Fibroblast of skin of abdomen (primary cell): ENCODE measurements at regions not wholly inside any gene's neighbourhood (a gene's known extent, or its start where the extent isn't known, plus 50 kb on each side); places are given as distances from the start of the nearest gene placed in this dataset.
A peak's percentile ranks its signal among the peaks of the same experiment; 100 is the strongest.

Experiments used
- DNase-seq: peaks from one replicate; pipeline ENCODE4 v3.0.0-alpha.2; 2013

DNA sequence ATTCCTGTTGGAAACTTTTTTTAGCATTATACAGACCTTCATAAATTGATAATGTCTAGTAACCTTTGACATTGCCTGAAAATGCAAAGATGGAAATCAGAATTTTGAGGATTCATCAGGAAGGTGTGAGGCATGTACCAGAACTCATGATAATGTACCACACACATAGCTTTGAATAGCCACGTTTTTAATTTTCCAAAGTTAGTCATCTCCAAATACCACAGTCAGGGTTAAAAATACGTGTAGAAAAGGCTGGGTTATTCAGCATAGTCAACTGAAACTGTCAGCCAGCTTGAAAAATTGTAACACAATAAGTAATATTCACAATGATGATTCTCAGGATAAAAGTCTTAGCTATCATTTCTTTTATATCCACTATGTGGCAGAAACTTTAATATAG, 102.0 kb upstream of the THRB start:
- no peak for DNase-seq

GRCh38 chr3:24598695-24599470, 104.2 kb upstream of the THRB start:
- DNase-seq, result no peak

DNA sequence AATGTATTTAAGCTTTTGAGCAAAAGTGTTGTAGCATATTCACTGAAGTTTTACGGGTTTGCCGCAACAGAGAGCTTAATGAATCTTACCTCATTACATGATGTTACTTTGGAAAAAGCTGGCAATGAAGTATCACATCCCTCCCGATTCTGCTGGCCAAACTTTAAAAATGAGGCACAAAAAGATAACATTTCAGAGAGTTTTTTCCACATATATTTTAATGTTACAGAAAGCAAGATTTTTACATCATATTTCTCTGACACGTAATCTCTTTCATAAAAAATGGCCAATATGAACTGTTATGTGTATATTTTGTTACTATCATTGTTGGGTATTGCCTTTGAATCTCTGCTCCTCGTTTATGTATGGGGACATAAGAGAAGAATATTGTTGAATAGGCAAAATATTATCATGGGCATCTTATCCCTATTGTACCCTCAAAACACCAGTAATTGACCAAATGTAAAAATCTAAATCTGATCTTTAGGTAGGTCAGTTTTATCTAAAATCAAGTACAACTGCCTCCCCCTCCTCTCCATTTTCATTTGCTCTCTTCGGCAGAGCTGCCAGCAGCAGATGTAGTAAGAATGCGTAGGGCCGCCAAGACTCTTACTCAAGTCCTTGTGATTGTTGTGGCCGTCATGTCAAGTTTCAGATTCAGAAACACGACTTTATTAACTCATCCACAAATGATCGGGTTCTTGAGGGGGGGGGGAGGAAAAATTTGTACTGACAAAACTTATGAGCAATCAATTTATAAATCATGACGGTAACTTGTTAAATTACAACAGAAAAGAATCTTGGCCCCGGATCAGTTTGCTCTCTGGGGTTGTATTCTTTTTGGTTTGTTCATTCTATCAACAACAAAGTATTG, 106.7 kb upstream of the THRB start:
- no peak for DNase-seq

DNA sequence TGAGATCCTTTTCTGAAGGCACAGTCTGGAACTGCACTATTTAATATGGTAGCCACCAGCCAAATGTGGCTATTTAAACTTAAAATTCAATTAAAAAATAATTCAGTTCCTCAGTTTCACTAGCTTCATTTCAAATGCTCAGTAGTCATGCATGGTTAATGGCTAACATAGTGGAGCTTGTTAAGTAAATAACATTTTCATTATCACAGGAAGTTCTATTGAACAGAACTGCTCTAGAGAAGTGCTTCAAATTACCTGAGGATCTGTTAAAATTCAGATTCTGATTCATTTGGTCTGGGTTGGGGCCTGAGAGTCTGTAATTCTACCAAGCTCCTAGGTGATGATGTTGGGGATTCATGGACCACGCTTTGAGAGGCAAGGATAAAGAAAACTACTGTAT, 109.6 kb upstream of the THRB start:
- DNase-seq, result no peak

- no peak for DNase-seq
Observed at GRCh38 chr3:24605511-24606028, 110.9 kb upstream of the THRB start.

DNA sequence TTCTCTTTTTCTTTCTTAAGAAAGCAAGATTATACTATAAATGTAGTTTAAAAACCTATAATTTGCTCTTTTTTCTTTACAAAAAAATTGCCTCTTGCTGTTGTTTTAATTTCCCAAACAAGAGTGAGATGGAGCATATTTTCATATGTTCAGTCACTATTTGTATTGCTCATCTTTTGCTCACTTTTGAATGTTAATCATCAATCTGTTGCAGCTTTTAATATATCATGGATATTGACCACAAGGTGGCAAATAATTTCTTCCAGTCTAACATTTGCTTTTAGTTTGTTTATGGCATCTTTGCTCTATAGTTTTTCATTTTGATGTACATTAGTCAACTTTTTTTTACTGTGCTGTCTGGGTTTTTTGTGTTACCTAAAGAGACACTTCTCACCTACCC, 112.6 kb upstream of the THRB start:
- no peak for DNase-seq

DNA sequence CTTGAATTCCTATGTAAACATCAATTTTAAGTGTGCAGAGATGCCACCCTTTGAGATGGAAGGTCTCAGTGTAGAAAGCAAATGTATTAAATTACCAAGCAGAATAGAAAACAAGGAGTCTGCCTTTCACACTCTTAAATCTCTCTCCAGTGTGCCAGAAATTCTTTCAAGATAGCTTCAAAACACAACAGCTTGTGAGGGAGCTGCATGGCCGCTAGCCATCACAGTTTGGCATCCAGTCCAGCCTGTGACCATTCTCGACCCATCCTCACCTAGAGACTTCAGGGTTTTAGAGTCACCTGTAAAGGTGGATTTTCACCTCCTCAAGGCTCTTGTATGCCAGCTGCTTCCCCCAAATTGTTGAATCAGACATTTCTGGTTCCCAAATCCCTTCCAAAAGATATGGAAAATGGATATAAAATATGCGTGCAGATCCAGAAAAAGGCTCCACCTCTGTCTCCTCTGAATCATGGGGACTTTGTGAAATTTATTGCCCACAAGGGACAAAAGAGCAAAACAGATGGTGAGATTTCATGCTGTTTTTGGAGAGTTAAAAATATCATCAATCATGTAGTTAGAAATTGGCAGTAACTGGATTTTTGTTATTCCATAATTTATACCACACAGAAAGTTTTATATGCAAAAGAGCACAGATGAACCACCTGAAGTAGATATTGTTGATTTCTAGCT, 114.2 kb upstream of the THRB start:
- DNase-seq, result peak; percentile 53

DNA sequence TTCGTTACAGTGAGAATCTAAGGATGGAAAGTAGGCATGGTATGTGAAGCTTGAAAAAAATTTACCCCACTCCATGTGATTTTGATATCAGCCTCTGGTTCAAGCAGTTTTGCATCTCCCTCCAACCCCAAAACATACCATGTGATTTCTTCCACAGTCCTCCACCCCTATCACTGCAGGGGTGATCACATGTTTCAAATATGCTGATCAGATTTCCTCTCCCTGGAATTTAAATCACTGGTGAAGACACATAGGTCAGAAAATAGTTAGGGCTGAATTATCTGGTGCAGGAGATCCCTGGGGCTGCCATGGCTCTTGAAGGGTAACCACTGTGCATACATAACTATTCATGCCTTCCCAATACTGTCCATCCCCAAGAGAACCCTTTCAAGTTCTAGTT, 119.7 kb upstream of the THRB start:
- DNase-seq, result no peak

DNA sequence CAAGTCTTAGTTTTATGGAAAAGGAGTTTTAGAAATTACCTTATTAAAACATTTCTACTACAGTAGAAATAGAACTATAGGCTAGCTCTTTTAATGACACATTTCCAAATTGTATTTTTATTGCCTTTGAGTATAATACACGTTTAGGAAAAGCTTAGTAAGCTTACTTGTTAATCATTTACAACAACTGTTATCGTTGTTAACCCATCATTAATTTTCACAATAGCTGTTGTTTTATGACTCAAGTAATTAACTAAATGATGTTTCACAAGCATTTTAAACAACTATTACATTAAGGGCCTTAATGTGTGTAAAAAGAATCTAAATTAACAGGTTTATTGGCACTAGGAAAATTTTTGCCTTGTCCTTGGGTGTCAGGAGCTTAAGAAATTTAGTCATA, 120.5 kb upstream of the THRB start:
- DNase-seq, result no peak

DNA sequence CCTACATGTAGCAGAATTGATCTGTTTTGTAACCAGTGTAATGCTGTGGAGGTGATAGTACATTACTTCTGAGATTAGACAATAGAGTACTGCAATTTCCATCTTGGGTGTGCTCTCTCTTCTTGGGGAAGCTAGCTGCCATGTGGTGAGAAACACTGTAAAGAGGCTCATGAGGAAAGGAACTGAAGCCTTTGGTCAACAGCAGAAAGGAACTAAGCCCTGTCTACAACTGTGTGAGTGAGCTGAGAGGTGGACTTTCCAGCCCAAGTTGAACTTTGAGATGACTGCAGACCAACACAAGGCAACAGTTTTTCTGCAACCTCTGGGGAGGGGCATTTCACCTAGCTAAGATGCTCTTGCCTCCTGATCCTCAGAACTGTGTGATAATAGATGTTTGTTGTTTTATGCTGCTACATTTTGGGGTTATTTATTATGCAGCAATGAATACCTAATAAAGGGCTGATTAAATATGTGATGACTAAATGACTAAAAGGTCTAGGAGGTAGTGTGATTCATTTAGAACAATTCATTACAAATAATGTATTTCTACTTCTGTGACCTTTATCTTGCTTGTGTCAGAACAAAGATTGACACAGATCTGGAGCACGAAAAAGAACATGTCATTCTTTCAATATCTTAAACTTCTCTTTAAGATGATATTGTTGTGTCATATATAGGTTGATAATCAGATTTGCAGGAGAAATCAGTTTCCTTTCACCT, 121.6 kb upstream of the THRB start:
- DNase-seq, result no peak

DNA sequence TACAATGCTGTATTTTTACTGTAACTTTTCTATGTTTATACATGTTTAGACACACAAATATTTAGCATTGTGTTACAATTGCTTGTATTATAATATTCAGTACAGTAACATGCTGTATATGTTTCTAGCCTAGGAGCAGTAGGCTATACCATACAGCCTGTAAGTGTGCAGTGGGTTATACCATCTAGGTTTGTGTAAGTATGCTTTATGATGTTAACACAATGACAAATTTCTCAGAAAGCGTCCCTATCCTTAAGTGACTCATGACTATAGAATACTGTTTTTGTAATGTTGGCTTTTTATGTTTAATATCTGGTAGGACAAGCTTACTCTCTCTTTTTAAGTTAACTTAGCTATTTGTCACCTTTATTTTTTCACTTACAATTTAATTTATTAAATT, 127.5 kb upstream of the THRB start:
- no peak for DNase-seq

GRCh38 chr3:24622696-24623225, 128.1 kb upstream of the THRB start:
- no peak for DNase-seq

DNA sequence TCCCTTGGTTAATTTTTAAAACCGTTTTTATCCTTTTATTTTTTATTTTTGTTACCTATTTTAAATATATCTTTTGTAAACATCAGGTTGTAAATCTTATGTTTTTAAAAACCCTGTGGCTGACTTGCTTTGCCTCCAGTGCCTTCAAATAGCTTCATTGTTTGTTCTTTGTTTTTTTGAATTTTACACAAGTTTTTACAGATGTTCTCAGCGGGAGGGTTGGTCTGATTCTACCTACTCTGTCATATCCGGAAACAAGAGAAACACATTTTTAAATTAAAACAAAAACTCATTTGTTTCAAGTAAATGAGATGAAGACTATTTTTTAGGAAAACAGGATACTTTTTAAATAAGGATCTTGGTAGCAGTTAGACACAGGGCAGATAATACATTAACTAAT, 129.0 kb upstream of the THRB start:
- DNase-seq, result no peak

DNA sequence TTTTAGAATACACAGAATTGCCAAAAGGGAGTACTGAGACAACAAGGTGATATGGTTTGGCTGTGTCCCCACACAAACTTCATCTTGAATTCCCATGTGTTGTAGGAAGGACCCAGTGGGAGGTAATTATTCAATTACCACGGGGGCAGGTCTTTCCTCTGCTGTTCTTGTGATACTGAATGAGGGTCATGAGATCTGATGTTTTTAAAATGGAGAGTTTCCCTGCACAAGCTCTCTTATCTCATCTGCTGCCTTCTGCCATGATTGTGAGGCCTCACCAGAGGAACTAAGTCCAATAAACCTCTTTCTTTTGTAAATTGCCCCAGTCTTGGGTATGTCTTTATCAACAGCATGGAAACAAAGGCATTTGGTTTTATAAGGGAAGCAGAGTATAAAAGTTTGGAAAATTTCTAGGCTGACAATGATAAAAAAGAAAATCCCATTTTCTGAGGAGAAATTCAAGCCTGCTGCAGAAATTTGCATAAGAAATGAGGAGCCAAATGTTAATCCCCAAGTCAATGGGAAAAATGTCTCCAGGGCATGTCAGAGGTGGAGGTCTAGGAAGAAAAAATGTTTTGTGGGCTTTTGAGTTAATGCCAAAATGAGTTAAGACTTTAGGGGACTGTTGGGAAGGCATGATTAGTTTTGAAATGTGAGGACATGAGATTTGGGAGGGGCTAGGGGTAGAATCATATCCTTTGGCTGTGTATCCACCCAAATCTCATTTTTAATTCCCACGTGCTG, 130.5 kb upstream of the THRB start:
- no peak for DNase-seq

DNA sequence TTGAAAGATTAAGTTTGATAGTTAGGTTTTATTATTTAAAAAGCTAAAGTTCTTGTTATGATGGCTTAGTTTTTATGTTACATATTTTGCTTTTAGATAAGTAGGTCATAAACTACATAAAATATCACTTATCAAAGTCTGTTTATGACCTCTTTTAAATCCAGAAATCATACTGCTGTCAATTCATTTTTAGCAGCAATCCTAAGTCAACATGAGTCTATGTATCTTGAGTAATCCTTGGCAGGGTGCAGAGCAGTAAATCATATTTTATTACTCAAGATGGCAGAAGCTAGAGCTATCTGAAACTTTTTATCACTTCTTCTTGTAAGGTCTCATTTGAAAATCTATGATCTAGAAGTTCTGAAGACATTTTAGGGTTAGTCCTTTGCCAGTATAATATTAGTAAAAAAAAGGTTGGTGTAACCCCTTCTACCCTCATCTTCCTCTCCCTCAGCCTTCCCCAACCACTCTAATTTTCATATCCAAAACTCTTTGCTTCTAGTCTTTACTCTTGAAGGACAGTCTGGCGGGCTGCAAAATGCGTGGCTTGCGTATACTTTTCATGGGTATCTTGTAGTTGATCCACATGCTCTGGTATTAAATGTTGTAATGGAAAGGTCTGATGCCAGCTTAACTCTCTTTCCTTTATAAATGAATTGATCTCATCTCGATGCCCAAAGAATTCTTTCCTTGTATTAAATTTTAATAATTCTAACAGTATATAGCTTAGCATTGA, 134.0 kb upstream of the THRB start:
- peak; percentile 38 for DNase-seq

- no peak for DNase-seq
Observed at GRCh38 chr3:24631481-24631880, 136.8 kb upstream of the THRB start.

- no peak for DNase-seq
Observed at GRCh38 chr3:24639061-24639460, 144.4 kb upstream of the THRB start.

DNA sequence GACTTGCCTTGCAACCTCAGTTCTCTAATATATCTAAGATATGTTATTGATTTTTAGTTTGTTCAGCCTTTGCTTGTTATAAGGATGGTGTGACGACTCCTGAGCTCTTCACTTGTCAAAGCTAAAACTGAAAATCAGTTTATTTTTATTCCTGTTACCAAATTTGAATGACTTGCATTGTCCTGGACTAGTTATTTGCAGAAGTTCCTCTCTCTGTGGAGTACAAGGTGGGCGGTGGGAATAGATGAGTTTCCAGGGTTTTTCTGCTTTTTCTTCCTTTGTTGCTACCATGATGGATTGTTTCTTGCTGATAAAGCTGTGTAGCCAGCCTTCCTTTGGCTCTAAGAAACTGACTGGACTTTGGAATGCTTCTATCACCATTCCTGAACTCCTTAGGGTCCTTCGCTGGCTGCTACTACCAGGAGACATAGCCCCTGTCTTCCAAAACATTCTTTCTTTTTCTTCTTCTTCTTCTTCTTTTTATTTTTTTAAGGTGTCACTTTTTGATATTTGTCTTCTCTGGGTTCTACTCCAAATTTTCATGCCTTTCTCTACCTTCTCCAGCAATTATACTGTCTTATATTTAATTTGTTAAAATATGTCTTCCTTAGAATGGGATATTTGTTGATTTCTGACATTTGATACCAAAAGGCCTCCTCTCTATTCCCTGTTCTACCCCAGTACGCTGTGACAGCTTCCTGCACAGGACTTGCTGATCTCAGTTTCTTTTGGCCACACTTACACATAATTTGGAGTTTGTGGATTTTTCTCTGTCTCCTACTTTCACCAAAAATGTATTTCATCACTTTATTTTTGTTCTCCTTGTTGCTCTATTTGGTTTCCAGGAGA, 145.1 kb upstream of the THRB start:
- no peak for DNase-seq

GRCh38 chr3:24640330-24640877, 145.8 kb upstream of the THRB start:
- peak; percentile 45 for DNase-seq
